ENCODE measurements at regions not wholly inside any gene's neighbourhood (a gene's known extent, or its start where the extent isn't known, plus 50 kb on each side); places are given as distances from the start of the nearest gene placed in this dataset.

GRCh38 chr11:59283311-59283710 lies 70.6 kb upstream of the MPEG1 start:
- Histone ChIP-seq H3K27ac (peak overlapping the region in 1 of 4 donors; percentile 14), H3K9me3 (no peaks in the 10 kb centered on the region), H3K36me3 (replicated peaks in 1 of 2; ENCODE audit: insufficient read depth in 1 of 2, low read depth in 2 of 2) (no peaks in the 10 kb centered on the region), H3K4me1 (peaks cover 28% of the 10 kb centered on the region), H3K4me3 (no peak overlapping the region), H3K27me3 (no peaks in the 10 kb centered on the region)
- intact Hi-C loops (cut with DNase I) = loop anchor here (10.0 kb wide), 1 partner anchor 99 kb away; no protein-coding TSS in a partner anchor
- WGBS, 2 donors = 30 to 37% methylated on average over 4 of the region's 4 CpGs
- TF ChIP-seq POLR2A (IDR thresholded peaks at IDR 0.05) = no peak
- TF ChIP-seq CTCF (IDR thresholded peaks at IDR 0.05) = no peak
- ATAC-seq = no peak
- no peak for DNase-seq

- H3K4me3 ChIP-seq = no peak overlapping the region
- intact Hi-C loops (cut with DNase I) = loop anchor here (10.0 kb wide), 1 partner anchor 96 kb away; no protein-coding TSS in a partner anchor
- TF ChIP-seq POLR2A (IDR thresholded peaks at IDR 0.05) = no peak
- TF ChIP-seq CTCF (IDR thresholded peaks at IDR 0.05) = peak in 3 of 7 experiments; percentile 2 to 17 (median 12)
- ATAC-seq (no peak), DNase-seq (no peak)
- H3K9me3 ChIP-seq = no peaks in the 10 kb centered on the region
- no peaks in the 10 kb centered on the region for H3K27me3 ChIP-seq
- H3K4me1 ChIP-seq = peaks cover 28% of the 10 kb centered on the region
- H3K36me3 ChIP-seq (replicated peaks in 1 of 2; ENCODE audit: insufficient read depth in 1 of 2, low read depth in 2 of 2) = no peaks in the 10 kb centered on the region
- H3K27ac ChIP-seq = no peak overlapping the region
- WGBS, 2 donors = 84 to 85% methylated on average over 2 of the region's 2 CpGs
These were observed 68.5 kb upstream of the MPEG1 start for GRCh38 chr11:59281177-59281576.

- 38 to 71% methylated on average over 2 to 3 of the region's 3 CpGs for WGBS, 2 donors
- DNase-seq = peak in 1 of 4 donors; percentile 6
- intact Hi-C loops (cut with DNase I) = no loop called here
These were observed 60.7 kb upstream of the MPEG1 start for GRCh38 chr11:59273373-59273841.

GRCh38 chr11:59272771-59273372 lies 60.1 kb upstream of the MPEG1 start:
- no peak for ATAC-seq
- intact Hi-C loops (cut with DNase I) = no loop called here

More at GRCh38 chr11:59273373-59273841, 60.7 kb upstream of the MPEG1 start:
- TF ChIP-seq POLR2A (IDR thresholded peaks at IDR 0.05) (no peak), CTCF (IDR thresholded peaks at IDR 0.05) (no peak)
- Histone ChIP-seq H3K27ac (peak overlapping the region in 1 of 4 donors; percentile 2), H3K27me3 (no peaks in the 10 kb centered on the region), H3K4me1 (no peaks in the 10 kb centered on the region), H3K4me3 (no peak overlapping the region), H3K9me3 (no peaks in the 10 kb centered on the region), H3K36me3 (replicated peaks in 1 of 2; ENCODE audit: insufficient read depth in 1 of 2, low read depth in 2 of 2) (no peaks in the 10 kb centered on the region)
- ATAC-seq = no peak

More at GRCh38 chr11:59272771-59273372, 60.1 kb upstream of the MPEG1 start:
- H3K27ac ChIP-seq = no peak overlapping the region
- TF ChIP-seq CTCF (IDR thresholded peaks at IDR 0.05) (no peak), POLR2A (IDR thresholded peaks at IDR 0.05) (no peak)
- H3K36me3 ChIP-seq (replicated peaks in 1 of 2; ENCODE audit: insufficient read depth in 1 of 2, low read depth in 2 of 2) = no peaks in the 10 kb centered on the region
- H3K4me1 ChIP-seq = no peaks in the 10 kb centered on the region
- no peak overlapping the region for H3K4me3 ChIP-seq
- 94% methylated on average over 4 to 6 of the region's 6 CpGs for WGBS, 2 donors
- H3K27me3 ChIP-seq = no peaks in the 10 kb centered on the region
- H3K9me3 ChIP-seq = no peaks in the 10 kb centered on the region
- no peak for DNase-seq

Data from body of pancreas (tissue), 4 donors.